Superior temporal gyrus (tissue), 1 donor: ENCODE measurements at regions not wholly inside any gene's neighbourhood (a gene's known extent, or its start where the extent isn't known, plus 50 kb on each side); places are given as distances from the start of the nearest gene placed in this dataset.
"Not testable (repeated sequence)": the region's sequence is repeated elsewhere in the genome, so short reads cannot be mapped to it uniquely, and the experiment has no call there.

Experiments
- DNase-seq: peaks from one replicate; pipeline ENCODE4 v3.0.0-alpha.2; 2016; ENCODE audit errors: extremely low spot score

DNA sequence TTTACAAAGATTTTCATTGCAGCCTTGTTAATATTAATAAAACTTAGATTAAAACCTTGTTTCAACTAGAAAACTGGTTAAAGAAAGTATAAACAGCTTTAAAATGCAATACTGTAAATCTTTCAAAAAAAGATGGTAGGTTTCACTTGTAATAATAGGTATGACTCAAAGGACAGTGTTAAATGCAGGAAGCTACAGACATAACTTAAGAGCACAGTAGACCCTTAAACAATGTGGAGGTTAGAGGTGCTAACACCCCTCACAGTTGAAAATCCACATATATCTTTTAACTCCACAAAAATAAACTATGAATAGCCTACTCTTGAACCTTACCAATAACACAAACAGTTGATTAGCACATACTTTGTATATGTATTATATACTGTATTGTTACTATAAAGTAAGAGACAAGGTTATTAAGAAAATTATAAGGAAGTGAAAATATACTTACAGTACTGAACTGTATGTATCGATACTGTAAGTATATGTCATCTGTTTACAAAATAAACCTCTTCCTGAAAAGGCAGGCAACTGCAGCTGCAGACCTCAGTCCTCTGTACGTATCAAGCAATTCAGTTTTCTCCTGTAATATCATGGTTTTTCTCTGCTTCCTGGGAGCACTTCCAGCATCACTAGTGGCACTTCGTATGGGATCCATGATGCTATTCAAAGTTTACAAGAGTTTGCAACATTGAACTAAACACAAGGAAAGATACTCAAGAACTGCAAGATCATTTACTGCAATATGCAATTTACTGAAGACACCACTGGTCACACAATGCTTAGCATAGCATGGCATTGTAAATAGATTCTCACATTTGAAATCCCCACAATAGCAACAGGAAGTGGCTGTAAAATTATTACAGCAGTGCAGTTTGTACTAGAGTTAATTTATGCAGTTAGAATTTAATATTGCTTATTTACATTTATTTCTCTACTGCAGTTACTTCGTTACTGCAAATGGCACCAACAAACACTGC is 610.5 kb upstream of the LRRTM4 start:
- DNase-seq, result peak; percentile 31

DNA sequence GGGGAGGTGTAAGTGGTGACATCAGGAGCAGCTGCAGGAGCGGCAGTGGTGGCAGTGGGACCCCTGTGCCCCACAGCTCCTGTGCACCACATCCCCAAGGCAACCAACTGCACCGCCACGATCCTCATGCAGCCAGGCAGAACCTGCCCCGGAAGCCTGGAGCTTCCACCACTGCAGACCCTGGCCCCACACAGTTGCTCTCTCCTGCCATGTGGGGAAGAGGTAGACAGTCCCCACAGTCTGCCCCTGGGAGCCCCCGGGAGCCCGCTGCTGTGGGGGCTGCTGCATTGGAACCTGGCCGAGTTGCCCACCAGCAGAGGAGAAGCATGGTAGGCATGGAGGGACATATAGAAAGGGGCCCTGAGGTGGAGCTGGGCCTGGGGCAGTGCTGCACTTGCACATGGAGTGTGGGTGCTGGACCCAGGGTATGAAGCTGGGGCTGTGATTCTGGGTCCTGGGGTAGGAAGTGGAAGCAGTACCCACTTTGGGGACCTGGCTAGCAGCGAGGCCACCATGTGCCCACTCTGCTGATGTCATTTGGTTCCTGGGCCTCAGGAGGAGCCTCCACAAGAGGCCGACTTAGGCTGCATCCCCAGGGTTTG is 623.3 kb upstream of the LRRTM4 start:
- no peak for DNase-seq

DNA sequence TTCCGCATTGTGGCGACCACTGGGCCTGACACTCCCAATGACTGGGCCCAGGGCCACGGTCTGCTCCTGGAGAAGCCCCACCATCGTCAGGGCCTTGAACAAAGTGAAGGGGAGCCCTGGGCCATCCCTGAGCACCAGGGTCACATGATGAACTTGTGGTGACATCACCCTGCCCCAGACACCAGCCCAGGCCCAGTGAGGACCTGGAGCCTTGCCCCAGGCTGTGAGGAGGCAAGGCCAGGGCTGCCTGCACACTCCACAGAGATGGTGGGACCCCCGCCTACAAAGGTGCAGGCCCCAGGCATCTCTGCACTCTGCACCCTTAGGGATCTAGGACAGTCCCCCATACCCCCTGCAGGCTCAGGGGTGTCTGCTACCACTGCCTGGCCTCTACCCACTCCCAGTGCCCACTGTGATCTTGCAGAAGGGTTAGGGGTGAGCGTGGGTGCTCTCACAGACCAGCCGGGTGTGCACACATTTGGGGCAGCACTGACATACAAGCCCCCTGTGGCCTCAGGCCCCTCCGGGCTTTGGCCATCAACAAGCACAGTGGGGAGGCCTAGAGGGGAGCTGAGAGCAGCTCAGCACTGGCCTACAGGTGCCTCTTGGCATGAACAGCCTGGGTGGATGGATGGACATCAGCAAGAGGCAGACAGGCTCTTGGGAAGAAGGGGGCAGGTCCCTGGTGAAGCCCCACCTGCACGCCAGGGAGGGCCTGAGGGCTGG is 624.0 kb upstream of the LRRTM4 start:
- no peak for DNase-seq

DNA sequence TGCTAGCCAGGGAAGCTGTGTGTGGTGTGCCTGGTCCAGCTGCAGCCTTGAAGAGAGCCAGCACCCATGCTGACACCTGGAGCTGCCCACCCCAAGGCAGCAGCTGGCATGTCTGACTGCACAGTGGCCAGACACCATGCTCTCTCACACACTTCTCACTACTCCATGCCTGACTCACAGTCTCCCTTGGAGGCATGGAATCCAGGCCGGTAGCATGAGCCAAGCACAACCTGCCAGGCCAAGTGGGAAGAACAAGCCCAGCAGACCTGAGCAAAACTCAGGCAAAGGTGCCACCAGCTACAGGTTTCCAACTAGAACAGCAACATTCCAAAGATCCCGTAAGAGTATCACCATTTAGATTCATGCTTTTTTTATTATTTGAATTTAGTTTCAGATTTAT is 625.3 kb upstream of the LRRTM4 start:
- no peak for DNase-seq

DNA sequence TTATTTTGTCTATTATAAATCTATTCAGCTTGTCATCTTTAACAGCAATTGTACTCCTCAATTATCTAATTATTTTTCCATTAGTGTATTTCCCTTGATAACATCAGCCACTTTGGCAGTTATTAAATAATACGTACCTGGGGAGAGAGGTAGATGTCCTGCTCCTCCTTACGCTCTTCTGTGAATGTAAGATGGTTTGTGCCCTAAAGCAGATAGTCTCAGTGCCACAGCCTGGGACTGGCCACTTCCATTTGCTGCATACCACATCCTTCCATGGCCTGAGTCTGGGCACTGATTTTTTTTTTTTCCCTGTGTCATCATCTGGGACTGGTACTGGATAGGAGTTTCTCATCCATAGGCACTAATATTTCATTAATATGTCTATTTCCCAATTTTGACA is 632.4 kb upstream of the LRRTM4 start:
- DNase-seq, result no peak

DNA sequence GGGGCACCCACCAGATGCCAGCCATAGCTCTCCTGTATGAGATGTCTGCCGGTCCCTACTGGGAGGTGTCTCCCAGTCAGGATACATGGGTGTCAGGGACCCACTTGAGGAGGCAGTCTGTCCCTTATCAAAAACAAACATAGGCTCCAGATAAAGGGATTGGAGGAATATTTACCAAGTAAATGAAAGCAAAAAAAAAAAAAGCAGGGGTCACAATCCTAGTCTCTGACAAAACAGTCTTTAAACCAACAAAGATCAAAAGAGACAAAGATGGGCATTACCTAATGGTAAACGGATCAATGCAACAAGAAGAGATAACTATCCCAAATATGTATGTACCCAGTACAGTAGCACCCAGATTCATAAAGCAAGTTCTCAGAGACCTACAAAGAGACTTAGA is 640.0 kb upstream of the LRRTM4 start:
- no peak for DNase-seq

DNA sequence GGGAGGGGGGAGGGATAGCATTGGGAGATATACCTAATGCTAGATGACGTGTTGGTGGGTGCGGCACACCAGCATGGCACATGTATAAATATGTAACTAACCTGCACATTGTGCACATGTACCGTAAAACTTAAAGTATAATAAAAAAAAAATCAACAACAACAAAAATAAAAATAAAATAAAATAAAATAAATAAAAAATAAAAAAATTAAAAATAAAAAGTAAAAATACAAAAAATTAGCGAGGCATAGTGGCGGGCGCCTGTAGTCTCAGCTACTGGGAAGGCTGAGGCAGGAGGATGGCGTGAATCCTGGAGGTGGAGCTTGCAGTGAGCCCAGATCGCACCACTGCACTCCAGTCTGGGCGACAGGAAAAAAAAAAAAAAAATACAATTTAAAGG is 650.0 kb upstream of the LRRTM4 start:
- not testable (repeated sequence) for DNase-seq

DNA sequence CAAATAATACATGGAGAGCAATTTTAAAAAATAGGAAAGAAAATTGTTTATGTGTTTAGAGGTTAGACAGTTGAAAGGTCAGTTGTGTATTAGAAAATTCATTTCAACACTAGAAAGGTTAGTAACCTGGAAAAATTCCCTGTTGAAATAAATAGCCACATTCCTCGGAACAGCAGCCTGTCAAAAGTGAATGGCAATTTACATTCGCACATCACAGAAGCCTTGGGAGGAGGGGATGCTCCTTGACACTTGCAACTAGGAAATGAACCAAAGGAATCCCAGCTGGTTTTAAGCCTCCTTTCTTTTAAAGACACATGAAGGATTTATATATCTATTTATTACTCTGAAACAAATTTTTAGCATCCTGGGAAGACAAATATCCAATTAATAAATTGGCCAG is 653.5 kb upstream of the LRRTM4 start:
- DNase-seq, result no peak

DNA sequence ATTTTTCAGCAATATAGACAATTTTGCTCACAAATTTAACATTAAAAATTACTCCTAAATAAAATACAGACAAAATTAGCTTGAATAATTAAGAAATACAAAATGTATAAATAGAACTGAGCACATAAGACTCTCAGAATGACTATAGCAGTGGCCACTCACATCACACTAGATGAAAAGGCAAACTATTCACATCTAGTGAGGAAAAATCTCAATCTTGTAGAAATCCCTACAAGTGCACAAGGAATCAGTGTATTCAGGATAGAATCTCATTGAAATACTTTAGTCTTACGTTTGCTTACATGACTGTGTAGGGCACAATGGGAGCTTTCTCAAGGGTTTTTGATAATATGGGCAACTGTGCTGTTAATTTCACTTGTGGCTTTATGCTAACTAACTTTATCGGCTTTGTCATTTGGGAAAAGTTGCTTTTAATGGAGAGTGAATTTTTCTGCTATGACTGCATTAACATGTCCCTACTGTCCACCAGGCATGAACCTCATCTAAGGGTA is 678.9 kb upstream of the LRRTM4 start:
- peak; percentile 59 for DNase-seq

DNA sequence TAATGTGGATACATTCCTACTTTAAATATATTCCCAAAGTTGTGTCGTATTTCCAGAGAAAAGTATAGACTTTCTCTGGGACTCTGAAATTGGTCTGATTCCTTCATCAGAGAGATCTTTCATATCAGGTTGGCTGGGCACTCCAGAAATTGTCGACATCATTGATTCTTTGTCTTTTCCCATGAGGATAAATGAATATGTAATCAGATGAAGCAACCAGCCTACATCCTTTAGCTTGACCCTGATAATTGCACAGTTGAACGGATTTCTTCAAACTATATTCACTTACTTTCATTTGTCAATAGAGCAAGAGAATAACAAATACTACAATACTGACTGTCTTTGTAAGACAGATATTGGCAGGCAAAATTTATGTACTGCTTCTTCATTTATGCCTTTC is 680.2 kb upstream of the LRRTM4 start:
- peak; percentile 55 for DNase-seq

DNA sequence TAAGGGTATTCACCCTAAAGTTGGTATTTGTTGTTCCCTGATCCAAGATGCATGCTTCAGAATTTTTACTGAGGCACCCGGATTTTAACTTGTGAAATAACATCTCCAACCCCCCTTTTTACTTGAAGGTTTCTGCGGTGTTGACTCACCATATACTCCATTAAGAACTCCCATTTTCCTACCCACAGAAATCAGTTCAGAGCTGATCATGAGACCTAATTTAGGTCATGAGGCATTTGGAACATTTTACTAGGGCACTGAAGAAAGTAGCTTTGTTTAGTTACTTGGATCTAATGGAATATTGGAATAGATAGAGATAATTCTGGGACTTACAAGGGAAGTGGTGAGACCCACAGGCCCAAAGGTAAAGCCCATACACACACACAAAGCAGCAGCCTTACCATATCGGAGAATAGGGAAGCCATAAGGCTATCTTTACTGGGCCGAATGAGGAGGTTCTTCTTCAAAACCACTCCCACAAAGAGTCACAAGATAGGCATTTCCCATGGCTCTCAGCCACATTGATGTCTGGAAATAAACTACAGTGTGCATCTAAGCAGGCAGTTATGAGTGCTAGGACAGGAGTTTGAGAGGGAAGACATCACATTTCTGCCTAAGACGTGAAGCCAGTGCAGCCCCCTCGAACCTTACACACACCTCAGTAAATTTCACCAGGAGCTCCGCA is 681.0 kb upstream of the LRRTM4 start:
- no peak for DNase-seq

DNA sequence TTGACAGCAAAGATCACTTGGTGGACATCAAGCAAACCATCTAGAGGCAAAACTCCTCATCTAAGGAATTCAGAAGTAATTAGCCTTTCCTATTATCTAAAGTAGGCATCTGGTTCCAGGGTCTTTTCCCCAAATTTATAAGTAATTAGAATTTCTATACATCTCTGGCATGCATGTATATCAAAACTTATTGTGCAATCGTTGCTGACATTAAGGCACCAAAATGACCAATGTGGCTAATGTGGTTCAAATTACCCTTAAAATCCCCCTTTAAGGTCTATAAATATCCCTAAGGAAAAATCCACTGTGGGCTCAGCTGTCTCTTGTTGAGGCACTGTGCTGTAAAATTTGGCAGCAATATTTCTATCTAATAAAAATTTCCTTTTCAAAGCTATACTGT is 695.9 kb upstream of the LRRTM4 start:
- DNase-seq, result no peak

DNA sequence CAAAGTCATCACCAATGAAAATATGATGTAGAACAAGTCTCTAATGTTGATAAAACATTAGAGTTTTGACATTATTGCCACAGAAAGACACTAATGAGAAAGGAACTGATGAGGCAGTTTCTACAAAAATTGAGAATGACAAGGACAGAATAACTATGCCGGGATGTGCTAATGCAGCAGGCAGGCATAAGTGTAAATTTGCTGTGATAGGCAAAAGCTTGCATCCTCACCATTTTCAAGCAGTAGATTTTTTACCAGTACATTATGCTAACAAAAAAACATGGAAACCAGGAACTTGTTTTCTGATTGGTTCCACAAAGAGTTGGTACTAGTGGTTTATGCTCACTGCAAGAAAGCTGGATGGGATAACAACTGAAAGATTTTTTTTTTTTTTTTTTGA is 715.5 kb upstream of the LRRTM4 start:
- DNase-seq, result no peak

DNA sequence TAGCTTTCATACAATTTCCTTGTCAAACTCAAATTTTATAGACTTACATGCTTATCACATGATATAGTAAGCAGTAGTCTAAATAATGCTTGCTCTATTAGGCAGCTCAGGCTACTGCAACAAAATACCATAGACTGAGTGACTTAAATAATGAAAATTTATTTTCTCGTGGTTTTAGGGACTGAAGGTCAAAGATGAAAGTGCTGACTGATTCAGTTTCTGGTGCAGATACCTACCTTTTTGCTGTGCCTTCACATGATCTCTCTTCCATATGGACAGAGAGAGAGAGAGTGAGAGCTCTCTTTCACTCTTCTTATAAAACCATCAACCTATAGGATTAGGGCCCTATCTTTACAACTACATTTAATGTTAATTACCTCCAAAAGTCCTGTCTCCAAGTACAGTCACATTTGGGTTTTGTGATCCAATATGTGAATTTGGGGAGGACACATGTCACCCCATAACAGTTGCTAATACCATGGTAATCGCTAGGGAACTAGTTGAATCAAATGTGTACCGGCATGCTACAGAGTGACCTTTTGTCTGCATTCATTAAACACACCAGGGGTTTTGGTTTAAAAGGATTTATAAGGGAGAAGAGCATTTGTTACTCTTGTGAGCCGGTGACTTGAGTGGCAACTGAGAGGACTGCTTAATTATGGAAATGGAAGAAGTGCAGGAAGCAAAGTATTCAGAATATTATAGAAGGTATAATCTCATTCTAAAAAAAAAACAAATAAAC is 723.4 kb upstream of the LRRTM4 start:
- no peak for DNase-seq

DNA sequence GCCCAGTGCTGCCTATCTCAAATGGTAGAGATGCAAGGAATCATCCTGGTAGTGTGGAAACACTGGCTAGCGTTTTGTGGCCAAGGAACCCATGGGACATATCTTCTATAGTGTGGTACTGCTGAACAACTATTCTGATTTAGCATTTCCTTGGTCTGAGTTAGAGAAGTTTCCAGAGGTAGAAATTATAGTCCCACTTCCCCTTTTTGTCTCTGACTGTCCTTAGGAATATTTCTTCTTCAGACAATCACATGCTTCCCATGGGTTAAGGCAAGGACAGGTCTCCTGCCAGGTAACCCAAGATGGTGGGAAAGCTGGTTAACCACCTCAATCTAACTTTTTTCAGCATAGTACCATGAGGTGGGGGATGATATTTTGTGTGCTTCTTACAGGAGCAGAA is 729.5 kb upstream of the LRRTM4 start:
- DNase-seq, result no peak

DNA sequence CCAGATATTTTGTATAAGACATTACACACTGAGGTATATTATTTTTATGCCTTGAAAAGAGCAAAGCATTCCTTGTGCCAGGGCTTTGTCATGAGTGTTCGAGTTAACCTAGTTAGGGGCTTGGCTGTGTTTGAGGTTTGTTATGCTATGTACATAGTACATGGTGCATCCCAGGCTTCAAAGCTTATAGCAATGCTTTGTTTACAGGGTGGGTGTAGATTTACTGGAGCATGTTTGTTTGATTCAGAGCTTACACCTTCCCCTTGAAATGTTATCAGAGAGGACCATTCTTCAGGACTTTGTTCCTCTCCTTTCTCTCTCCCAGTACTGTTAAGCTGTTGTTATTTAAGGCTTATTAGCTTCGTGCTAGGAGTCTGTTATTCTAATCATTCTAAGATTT is 738.7 kb upstream of the LRRTM4 start:
- DNase-seq, result peak; percentile 60

DNA sequence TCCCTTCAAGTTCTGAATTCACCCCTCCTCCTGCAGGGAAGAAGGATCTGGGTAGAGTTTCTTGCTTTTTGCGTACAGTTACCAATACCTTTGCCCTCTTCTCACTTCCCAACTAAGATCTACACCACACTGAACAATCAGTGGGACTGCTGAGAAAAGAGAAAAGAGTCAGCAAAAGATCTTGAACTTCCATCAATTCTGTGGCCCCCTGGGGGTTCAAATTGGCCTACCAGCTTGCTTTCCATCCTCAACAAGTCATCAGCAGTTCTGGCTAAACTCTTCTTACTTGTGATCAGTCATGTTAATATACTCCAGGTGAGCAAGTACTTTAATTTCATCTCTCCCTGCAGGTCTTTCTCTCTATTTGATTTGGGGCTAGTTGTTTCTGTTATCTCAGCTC is 739.3 kb upstream of the LRRTM4 start:
- no peak for DNase-seq

DNA sequence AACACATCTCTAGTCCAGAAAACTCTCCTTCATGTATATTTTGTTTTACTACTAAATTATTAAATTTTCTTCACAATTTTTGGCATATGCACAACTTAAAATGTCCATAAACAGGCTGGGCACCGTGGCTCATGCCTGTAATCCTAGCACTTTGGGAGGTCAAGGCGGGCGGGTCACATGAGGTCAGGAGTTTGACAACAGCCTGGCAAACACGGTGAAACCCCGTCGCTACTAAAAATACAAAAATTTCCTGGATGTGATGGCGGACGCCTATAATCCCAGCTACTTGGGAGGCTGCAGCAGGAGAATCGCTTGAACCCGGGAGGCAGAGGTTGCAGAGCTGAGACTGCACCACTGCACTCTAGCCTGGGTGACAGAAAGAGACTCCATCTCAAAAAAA is 739.9 kb upstream of the LRRTM4 start:
- DNase-seq, result not testable (repeated sequence)

DNA sequence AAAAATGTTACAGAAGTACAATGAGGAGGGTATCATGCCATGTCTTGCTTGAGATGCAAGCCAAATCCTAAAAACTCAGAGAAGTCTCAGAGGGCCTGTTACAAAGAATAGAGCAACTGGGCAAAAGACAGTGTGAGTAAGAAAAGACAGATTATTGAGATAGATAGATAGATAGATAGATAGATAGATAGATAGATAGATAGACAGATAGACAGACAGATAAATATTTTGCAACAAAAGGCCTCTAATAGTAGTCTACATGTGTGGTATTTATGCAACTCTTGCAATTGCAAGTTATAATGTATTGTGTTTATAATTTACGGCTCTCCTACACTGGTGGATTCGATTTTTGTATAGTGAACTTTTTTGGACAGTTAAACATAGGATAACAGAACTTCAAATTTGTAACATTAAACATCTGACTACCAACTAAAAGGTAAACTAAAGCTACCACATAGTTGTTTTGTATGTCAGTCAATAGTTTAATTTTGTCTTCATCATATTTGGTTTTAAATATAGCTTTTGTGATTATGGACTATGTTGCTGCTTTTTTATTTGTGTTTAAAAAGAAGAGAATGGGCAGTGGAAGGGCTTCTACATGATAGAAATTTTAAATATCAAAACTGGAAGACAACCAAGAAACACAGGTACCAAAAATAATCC is 740.7 kb upstream of the LRRTM4 start:
- DNase-seq, result peak; percentile 61

DNA sequence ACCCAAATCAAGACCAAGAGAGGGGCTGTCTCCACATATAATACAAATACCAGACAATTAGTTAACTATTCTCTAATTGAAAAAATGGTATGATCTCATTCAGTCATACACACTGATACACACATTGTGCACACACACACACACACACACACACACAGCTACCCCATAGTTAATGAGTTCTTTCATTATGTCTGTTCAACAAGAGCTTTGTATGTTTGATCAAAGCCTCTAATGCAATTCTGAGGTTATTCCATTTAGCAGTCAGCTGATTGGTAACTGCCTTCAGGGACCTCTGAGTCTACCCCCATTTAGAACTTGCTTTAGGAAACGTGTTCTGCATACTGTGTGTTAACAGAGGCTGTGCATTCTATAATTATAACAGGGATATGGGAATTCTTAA is 741.4 kb upstream of the LRRTM4 start:
- peak; percentile 93 for DNase-seq

DNA sequence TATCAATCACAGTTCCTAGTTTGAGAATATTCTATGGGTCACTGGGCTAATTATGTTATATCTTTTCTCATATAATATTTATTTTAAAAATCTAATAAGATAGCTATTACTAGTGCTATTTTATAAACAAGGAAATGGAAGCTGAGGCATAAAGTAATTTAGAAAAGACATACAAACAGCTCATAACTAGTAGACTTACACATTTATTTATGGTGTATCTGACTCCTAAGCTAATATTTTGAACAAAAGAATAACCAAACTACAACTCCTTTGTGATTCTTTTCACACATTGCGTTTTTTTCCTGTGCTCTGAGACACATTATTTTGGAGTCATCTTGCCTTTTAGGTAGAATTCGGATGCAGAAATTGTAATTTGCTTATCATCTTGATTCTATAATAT is 742.0 kb upstream of the LRRTM4 start:
- peak; percentile 56 for DNase-seq
